Effector CD8-positive, alpha-beta T cell (primary cell): ENCODE measurements at regions not wholly inside any gene's neighbourhood (a gene's known extent, or its start where the extent isn't known, plus 50 kb on each side); places are given as distances from the start of the nearest gene placed in this dataset.

Source experiments
- DNase-seq: peaks from one replicate; lab custom pipeline; 2025; lab: John Stamatoyannopoulos, UW

DNA sequence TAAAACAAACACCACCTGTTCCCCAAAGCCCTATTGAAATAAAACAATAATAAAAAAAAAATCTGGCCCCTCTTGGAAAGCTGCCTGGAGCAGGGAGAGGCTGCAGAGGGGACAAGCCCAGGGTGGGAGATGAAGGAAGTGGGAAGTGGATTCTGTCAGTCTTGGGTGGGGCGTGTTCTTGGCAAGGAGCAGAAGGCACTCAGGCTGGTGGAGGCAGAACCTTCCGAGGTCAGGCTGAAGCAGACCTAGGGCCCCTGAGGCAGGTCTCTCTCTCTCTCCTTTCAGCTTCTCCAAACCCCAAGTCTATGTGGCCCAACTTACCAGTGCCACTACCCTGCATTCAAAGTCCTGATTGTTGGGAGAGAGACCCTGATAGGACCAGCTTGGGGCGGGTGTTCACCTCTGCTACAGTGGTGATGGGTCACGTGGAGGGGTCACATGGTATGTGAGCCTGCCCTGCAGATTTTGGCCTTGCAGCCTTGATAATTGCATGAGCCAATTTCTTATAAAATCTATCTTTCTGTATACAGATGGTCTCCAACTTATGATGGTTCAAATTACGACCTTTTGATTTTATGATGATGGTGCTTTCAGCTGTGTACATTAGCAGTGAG, 145.4 kb upstream of the C1orf174 start:
- DNase-seq: no peak

DNA sequence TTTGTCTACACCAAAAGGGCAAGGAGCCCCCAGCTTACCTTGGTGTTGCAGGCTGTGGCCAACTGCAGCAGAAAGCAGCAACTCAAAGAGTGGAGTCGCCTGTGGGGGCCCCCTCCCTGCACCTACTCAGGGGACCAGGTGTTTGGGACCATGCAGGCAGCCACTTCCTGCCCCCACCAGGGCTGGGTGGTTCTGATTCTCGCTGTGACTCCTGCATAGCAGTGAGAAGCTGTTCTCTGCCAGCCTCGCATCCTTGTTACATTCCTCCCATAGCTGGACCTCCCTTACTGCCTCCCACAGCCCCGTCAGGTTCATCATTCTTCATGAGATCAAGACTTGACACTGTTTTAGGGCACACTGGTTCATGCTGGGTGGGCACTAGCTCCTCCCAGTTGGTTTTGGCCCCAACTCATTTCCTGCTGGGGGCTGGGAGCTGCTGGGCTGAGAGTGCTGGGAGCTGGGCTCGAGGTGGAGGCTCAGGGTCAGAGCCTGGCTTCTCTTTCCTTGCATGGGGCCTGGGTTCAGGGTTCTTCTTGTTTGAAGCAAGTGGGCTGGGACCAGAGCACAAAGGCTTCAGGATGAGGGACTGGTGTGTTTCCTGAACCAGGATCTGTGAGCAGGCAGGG, 146.9 kb upstream of the C1orf174 start:
- DNase-seq: no peak

DNA sequence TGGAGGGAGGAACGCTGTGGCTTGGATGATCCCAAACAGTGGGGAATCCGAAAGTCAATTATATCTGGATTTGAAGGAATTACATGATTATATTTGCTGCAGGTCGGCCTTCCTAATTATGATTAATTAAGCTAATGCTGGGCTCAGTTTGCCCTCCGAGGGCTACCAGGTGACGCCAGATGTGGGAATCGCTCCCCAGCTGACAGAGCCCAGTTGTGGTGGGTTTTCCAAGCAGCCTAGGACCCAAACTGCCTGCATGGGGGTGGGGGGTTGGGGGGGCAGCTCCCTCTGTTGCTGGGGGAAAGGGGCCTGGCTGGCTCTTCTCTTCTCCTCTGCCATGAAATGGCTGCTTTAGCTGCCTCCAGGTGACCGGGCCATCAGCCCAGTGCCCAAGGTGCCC, 147.6 kb upstream of the C1orf174 start:
- DNase-seq: no peak

DNA sequence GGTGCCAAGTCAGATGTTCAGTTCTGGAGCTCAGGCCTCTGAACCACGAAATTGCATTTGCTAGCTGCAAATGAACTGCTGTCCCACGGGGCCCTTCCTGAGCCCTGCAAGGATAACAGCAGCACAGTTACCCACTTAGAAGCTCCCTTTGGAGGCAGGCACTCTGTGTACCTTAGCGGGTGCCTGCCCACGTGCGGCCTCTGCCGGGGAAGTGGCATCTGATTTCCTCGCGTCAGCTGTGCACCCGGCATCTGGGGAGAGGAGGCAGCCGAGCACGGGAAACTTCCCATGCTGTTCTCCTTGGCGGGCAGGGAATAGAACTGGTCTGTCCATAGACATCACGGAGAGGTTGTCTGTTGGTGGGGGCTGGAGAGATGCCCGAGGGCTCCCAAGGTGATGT, 148.0 kb upstream of the C1orf174 start:
- no peak for DNase-seq

DNA sequence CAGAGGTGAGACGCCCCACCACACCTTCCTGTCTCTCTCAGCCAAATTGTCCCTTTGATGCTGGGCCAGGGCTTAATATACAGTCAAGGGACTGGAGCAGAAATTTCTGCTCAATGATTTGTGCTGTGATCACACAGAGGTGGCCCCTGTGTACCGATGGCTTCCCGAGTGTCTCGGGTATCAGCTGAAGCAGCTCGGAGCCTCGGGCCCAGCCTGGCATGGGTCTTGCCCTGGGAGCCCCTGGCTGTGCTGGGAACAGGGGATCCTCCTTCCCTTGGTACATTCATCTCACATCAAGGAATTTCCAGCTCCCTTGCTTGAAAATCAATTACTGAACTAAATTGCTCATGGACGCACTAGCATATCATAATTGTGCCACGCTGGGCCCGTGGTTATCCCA, 148.8 kb upstream of the C1orf174 start:
- no peak for DNase-seq

DNA sequence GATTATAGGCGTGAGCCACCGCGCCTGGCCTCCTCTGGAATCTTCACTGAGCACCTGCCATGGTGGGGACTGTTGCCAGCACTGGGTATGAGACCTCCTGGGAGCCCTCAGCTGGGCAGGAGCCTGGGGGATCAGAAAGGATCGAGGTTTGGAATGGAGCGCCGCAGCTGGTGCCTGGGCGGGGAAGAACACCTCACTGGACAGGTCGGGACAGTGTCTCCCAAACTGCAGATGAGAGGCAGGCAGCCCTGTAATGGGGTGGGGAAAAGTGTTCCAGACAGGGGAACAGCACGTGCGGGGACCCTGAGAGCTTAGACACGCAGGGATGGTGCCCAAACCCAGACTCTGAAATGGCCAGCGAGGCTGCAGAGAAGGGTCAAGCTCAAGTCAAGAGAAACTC, 150.9 kb upstream of the C1orf174 start:
- DNase-seq: no peak

DNA sequence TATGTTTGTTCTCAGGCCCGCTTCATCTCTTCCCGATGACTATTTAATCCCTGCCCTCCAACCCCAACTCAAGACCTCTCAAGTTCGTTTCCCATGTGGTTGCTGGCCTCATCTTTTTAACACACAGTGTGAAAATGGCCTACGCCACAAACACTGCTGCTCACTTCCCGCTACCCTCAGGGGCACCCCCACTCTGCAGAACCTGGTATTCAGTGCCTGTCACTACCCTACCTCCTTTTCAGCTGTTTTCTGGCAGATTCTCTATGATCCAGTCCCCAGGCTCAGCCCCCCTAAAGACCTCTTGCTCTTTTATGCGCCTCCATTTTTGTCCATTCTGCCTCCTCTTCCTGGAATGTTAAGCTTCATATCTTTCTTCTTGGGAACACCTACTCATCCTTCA, 152.6 kb upstream of the C1orf174 start:
- DNase-seq: no peak

DNA sequence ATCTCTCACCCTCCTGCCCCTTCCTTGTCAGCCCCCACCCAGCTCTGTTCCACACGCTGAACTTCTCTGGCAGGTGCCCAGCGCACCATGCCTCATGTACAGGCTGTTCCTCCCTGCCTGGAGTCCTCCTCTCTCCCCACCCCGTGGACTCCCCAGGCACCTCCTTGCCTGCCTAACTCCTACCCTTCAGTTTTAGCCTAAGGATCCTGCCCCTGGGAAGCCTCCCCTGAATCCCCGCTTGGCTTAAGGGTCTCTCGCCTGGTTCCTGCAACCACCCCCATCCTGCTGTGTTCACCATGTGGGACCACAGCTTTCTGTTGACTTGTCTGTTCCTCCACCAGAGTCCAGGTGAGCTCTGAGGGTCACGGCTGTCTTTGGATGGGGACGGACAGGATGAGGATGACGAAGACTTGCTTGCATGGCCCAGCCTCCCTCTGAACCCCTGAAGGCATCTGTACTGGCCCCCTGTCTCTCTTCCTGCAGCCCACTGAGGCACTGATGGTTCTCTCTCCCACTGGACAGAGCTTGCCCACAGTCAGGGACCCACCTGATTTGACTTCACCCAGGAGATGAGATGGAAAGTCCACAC, 153.2 kb upstream of the C1orf174 start:
- DNase-seq: no peak

DNA sequence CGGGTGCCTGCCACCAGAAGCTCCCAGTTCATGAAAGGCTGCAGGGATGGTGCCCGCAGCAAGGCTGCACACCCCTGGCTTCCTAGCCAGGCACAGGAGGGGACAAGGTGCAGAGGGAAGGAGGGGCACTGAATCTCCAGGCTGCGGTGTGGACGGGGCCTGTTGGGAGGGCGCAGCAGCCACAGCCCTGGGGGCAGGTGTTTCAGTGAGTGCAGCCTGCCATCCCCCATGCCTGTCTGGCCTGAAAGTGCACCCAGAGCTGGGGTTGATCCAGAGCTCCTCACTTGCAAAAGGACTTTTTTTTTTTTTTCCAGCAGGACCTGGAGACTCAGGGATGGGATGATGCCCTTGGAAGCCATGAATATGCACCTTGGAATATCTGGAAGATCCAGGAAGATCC, 153.7 kb upstream of the C1orf174 start:
- no peak for DNase-seq

DNA sequence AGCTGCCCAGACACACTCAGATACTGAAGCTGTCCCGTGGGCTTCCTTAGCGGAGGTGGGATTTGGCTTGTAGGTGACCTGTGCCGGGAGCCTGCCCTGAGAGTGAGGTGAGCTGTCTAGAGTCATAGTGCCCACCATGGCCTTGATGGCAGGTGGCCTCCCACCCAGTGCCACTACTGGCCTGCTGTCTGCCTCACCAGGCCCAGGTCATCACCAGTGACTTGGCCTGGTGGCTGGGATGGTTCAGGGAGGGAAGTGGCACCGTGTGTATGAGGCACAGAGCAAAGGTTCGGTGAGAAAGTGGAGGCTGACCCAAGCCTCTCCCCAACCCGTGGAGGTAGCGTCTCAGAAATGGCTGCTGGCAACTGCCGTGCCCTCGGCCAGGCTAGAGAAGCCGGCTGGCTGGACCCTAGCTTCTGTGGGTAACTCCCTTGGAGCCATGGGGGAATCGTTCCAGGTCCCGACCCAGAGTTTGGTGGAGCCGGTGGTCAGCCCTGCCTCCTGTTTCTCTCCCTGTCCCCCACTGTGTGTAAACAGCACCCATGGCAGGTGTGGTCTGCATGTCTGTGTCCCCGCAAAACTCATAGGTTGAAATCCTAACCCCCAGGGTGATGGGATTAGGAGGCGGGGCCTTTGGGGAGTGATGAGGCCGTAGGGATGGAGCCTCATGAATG, 155.4 kb upstream of the C1orf174 start:
- DNase-seq: no peak

DNA sequence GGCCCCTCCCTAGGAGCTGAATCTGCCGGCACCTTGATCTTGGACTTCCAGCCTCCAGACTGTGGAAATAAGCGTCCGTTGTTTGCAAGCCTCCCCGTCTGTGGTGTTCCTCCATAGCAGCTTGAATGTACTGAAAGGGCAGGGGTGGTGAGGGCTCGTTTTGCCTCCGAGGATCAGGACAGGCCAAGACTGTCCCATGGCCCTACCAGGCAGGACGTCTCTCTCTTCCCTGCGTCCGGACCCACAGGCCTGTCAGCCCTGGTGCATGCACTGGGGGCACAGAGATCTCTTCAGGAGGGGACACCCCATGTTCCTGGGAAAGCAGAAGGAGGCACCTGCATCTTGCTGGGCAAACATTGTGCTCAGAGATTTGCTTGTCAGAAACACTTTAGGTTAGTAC, 156.3 kb upstream of the C1orf174 start:
- DNase-seq: no peak

DNA sequence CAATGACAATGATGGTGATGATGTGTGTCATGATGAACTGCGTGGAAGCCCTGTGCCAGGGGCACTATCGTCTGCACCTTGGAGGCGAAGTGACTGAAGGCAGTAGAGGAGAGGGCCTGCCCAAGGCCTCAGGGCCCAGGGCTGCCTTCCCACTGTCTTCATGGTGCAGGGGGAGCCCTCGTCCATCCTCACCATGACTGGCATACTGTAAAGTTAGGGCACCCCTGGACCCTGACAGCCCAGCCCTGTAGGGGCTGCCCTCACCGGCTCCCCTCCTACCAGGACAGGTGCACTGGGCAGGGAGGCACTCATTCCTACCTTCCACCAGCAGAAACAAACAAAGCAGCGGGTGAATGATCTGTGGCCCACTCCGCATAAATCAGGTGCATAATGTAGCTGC, 156.9 kb upstream of the C1orf174 start:
- DNase-seq: no peak

DNA sequence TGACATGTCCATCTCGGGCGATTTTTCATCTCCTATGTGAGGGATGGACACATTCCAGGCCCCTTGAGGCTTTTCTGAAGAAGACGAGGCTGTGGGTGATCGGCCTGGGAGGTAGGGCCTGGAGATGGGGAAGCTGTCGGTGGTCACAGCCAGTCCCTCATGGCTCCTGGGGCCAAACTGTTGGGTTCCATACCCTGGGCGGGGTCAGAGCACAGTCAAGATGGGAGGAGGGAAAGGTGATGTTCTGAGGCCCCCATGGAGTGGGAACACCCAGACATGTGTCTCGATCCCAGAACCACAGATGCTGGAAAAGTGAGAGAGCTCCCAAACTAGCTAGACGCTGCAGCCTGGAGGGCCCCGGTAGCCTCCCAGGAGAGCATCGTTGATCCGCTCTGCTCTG, 157.5 kb upstream of the C1orf174 start:
- DNase-seq: no peak

DNA sequence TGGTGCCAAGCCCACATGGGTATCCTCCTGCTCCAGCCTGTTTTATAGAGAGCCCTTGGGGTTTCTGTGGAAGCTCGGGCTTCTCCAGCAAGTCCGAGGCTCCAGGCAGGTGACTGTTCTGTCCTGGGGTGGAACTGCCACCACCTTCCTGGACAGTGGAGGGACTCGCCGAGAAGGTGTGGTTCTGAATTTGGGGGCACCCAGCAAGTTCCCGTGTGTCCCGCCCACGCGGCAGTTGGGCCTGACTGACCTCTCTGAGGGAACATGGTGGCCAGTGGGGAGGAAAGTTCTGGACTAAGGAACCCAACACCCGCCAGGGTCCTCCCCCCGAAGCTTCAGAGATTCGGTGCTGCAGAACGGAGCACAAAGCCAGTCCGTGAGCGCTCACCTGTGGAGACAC, 158.1 kb upstream of the C1orf174 start:
- no peak for DNase-seq

DNA sequence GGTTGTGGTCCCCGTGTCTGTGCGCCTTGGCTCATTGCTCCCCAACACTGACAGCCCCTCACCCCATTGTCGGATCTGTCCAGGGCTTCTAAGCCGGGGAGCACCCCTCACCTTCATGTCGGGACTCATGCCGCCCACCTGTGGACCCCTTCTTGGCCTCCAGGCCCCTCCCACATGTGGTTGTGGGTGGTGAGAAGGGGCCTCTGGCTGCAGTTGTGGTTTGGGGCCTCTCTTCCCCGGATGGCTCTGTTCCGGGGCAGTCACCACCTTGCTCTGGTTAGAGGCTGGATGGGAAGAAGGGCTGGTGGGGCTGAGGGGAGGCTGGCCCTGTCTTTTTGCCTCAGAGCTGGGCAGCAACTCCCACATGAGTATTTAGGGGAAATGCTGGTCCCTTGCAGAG, 158.6 kb upstream of the C1orf174 start:
- DNase-seq: no peak

DNA sequence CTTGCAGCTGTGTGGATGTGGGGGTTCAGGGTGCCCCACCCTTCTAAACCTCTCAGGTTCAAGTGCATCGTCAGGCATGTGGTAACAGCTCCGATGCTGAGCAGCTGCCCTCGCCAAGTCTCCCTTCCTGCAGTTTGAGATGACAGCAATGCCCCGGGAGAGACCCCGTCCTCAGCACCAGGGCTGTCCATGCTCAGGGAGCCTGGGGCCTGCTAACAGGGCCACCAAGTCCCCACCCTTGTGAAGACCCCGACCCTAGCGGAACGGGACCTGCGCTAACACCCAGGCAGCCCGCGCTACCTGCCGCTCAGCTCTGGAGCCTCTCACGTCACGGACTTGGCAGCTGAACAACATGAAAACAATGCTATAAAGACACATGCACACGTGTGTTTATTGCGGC, 159.2 kb upstream of the C1orf174 start:
- no peak for DNase-seq

DNA sequence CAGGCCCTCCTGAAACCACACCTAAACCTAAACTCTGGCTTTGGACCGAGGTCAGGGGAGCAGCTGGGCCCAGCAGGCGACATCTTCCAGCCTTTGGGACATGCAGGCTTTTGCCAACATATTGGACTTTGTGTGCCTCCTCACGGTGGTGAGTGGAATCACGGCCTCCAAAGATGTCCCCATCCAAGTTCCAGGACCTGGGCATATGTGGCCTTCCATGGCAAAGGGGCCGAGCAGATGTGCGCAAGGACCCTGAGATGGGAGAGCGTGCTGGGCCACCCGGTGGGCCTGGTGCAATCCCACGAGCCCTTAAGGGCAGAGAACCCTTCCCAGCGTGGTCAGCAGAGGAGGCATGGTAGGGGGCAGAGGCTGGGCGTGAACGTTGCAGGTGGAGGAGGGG, 160.8 kb upstream of the C1orf174 start:
- DNase-seq: no peak

DNA sequence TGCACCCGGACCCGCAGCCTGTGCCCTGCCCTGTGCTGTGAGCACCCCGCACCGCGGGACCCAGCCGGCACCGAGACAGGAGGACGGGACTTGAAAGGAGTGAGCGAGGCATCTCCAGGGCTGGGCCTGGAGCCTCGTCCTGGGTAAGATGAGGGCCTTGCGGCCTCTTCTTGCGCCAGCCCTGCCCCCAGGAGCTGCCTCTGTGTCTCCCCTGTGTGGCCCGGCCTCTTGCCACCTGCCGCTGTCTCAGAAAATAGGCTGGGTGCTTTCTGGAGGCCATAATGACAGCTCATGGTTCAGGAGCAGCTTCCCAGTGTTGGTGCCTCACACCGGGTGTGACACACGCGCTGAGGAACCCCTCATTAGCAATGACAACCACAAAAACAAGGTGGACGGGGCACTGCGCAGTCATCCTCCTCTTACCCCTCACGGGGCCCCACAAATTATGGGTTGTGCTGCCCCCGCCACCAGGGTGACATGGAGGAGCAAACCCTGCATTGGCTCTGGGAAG, 161.5 kb upstream of the C1orf174 start:
- no peak for DNase-seq

DNA sequence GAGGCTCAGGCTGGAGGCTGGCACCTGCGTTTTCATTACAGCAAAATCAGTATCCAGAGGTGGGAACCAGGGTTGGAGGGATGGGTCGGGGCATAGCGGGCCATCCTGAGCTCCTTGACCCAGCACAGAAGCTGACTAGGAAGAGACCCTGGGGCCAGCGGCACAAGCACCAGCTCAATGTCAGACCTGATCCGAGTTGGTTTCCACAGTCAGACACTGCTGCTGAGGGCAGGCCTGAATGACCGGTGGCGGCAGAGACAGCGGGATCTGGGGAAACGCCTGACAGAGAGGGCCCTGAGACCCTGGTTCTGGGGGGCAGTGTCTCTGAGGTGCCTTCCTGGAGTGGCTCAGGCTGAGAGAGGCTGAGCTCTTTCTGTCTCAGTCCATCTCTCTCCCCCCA, 162.0 kb upstream of the C1orf174 start:
- no peak for DNase-seq

DNA sequence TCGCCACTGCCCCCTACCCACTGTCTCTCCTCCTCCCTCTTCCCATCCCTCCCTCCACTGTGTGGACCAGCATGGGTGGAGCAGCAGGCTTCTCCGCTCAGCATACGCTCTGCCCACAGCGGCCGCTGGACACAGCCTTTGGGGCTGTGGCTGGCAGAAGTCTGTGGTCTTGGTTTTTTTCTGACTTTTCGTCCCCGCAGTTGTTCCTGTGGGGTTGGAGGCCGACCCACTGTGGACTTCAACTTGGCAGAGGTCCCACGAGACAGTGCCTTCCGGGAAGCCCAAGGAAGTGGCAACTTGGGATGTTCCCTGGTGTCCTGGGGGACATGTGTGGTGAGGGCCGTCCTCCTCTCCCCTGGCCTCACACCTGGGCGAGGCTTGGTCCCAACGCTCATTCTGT, 162.5 kb upstream of the C1orf174 start:
- DNase-seq: no peak

DNA sequence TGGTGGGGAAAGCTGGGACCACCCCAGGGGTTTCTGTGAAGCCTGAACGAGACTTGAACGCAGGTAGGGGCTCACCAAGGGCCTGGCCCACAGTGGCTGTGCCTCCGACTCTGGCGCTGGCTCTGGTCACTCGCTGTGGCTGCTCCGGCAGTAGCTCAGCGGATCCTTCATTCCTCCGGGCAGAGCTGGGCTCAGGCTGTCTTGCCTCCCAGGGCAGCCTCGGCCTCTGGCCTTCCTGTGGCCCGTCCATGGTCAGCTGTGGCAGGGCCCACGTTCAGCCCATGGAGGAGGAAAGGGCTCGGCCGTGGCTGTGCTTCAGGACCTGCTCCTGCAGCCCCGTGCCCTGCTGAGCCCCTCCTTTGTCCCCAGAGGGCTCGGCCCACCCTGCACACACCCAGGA, 162.9 kb upstream of the C1orf174 start:
- DNase-seq: no peak

DNA sequence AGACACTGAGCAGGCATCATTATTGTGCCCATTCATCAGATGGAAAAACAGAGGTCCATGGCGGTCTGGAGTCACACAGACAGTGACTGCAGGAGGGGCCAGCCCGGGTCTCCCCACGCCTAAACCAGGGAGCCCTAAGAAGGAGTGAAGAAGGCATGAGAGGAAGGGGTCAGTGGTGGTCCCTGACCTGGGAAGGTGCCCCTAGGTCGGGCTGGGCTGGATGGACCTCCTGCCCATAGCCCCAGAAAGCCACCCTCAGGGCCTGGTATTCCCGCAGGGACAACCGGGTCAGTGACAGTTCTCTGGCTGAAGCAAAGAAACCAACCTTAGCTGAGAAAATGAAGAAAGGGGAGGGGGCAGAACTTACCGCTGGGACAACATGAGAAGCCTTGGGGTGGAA, 163.4 kb upstream of the C1orf174 start:
- DNase-seq: no peak
